ENCODE measurements at regions not wholly inside any gene's neighbourhood (a gene's known extent, or its start where the extent isn't known, plus 50 kb on each side); places are given as distances from the start of the nearest gene placed in this dataset.

GRCh38 chr13:61563645-61564044, 148.0 kb upstream of the PCDH20 start:
- H3K9me2 ChIP-seq (replicated peaks; ENCODE audit: insufficient read depth, low read length), result no peaks in the 10 kb centered on the region
- TF ChIP-seq CTCF (IDR thresholded peaks at IDR 0.05; ENCODE audit: insufficient read depth, low read length, poor library complexity, severe bottlenecking), result no peak
- no peak for TF ChIP-seq EZH2phosphoT487 (conservative IDR thresholded peaks at IDR 0.05; ENCODE audit: low read length)
- H3K27ac ChIP-seq (ENCODE audit: low read depth, low read length), result no peak overlapping the region
- no peak overlapping the region for H3K9ac ChIP-seq (ENCODE audit: low read length)
- H3K9me3 ChIP-seq (ENCODE audit: insufficient read depth, low read length), result no peaks in the 10 kb centered on the region
- no peaks in the 10 kb centered on the region for H3K79me2 ChIP-seq (ENCODE audit: insufficient read depth, low read length)
- no peaks in the 10 kb centered on the region for H3K36me3 ChIP-seq (ENCODE audit: low read length)
- H3K27me3 ChIP-seq (ENCODE audit: low read length), result no peaks in the 10 kb centered on the region
- no peak overlapping the region for H3K4me3 ChIP-seq (ENCODE audit: insufficient read depth, low read length, poor library complexity, severe bottlenecking)
- H4K20me1 ChIP-seq (ENCODE audit: low read depth, low read length), result no peaks in the 10 kb centered on the region
- no peak overlapping the region for H3K4me2 ChIP-seq (ENCODE audit: low read depth, low read length, poor library complexity, severe bottlenecking)
- H3F3A ChIP-seq (ENCODE audit: insufficient read depth), result no peaks in the 10 kb centered on the region
- H2AFZ ChIP-seq (ENCODE audit: low read depth, low read length, severe bottlenecking), result no peak overlapping the region

GRCh38 chr13:61546911-61547310, 131.3 kb upstream of the PCDH20 start:
- H3K4me2 ChIP-seq (ENCODE audit: low read depth, low read length, poor library complexity, severe bottlenecking), result no peak overlapping the region
- TF ChIP-seq CTCF (IDR thresholded peaks at IDR 0.05; ENCODE audit: insufficient read depth, low read length, poor library complexity, severe bottlenecking) (no peak), EZH2phosphoT487 (conservative IDR thresholded peaks at IDR 0.05; ENCODE audit: low read length) (no peak)
- H3F3A ChIP-seq (ENCODE audit: insufficient read depth), result no peaks in the 10 kb centered on the region
- no peak overlapping the region for H2AFZ ChIP-seq (ENCODE audit: low read depth, low read length, severe bottlenecking)
- no peaks in the 10 kb centered on the region for H3K36me3 ChIP-seq (ENCODE audit: low read length)
- no peaks in the 10 kb centered on the region for H3K79me2 ChIP-seq (ENCODE audit: insufficient read depth, low read length)
- no peaks in the 10 kb centered on the region for H3K9me2 ChIP-seq (replicated peaks; ENCODE audit: insufficient read depth, low read length)
- H3K9me3 ChIP-seq (ENCODE audit: insufficient read depth, low read length), result no peaks in the 10 kb centered on the region
- no peaks in the 10 kb centered on the region for H4K20me1 ChIP-seq (ENCODE audit: low read depth, low read length)
- no peak overlapping the region for H3K4me3 ChIP-seq (ENCODE audit: insufficient read depth, low read length, poor library complexity, severe bottlenecking)
- no peak overlapping the region for H3K9ac ChIP-seq (ENCODE audit: low read length)
- no peaks in the 10 kb centered on the region for H3K27me3 ChIP-seq (ENCODE audit: low read length)
- no peak overlapping the region for H3K27ac ChIP-seq (ENCODE audit: low read depth, low read length)

GRCh38 chr13:61546413-61546812, 130.8 kb upstream of the PCDH20 start:
- no peak overlapping the region for H2AFZ ChIP-seq (ENCODE audit: low read depth, low read length, severe bottlenecking)
- H4K20me1 ChIP-seq (ENCODE audit: low read depth, low read length), result no peaks in the 10 kb centered on the region
- no peaks in the 10 kb centered on the region for H3K27me3 ChIP-seq (ENCODE audit: low read length)
- H3K36me3 ChIP-seq (ENCODE audit: low read length), result no peaks in the 10 kb centered on the region
- H3K79me2 ChIP-seq (ENCODE audit: insufficient read depth, low read length), result no peaks in the 10 kb centered on the region
- TF ChIP-seq CTCF (IDR thresholded peaks at IDR 0.05; ENCODE audit: insufficient read depth, low read length, poor library complexity, severe bottlenecking) (no peak), EZH2phosphoT487 (conservative IDR thresholded peaks at IDR 0.05; ENCODE audit: low read length) (no peak)
- H3F3A ChIP-seq (ENCODE audit: insufficient read depth), result no peaks in the 10 kb centered on the region
- no peak overlapping the region for H3K27ac ChIP-seq (ENCODE audit: low read depth, low read length)
- H3K4me3 ChIP-seq (ENCODE audit: insufficient read depth, low read length, poor library complexity, severe bottlenecking), result no peak overlapping the region
- no peak overlapping the region for H3K4me2 ChIP-seq (ENCODE audit: low read depth, low read length, poor library complexity, severe bottlenecking)
- H3K9me3 ChIP-seq (ENCODE audit: insufficient read depth, low read length), result no peaks in the 10 kb centered on the region
- no peaks in the 10 kb centered on the region for H3K9me2 ChIP-seq (replicated peaks; ENCODE audit: insufficient read depth, low read length)
- H3K9ac ChIP-seq (ENCODE audit: low read length), result no peak overlapping the region

Measured in SU-DHL-6 (cell line).